SW480 (cell line): ENCODE measurements at regions not wholly inside any gene's neighbourhood (a gene's known extent, or its start where the extent isn't known, plus 50 kb on each side); places are given as distances from the start of the nearest gene placed in this dataset.
"Not testable (repeated sequence)": the region's sequence is repeated elsewhere in the genome, so short reads cannot be mapped to it uniquely, and the experiment has no call there.

Experiments
- DNase-seq: peaks from one replicate; pipeline ENCODE4 v3.0.0-alpha.2; 2016; ENCODE audit warnings: low spot score

DNA sequence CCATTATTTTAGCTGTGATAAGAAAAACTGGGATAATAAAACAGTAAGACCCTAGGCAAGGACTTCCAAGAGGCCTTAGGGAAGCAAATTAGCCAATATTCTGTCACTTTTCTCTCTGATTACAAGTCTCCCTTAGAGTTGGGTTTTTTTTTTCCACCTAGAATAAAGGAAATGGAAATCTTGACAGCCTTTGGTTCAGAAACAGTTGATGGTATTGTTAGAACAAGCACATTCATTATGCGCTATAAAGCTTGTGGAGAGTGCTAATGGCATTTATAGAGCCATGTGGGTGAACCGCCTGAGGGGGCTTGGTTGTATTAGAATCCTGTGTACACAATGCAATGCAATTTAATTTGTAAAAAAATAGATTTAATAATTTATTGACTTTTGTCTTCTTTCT, 88.9 kb upstream of the OGFRL1 start:
- DNase-seq, result no peak

DNA sequence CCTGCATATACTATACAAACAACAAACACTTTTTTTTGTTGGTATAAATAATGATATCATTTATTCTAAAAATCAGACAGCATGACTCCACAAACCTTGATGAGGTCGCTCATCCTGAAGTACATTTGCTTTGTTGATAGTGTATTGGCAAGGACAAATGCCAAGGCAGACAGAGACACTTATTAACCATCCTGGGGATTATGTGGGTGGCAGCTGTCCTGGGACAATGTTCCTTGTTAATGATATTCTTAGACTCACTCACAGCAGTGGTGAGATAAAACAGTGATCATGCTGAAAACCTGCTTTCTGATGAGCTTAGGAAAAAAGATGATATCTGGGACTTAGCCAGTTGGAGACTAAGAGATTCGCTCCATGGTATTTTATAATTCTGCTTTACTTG, 85.4 kb upstream of the OGFRL1 start:
- DNase-seq, result no peak

DNA sequence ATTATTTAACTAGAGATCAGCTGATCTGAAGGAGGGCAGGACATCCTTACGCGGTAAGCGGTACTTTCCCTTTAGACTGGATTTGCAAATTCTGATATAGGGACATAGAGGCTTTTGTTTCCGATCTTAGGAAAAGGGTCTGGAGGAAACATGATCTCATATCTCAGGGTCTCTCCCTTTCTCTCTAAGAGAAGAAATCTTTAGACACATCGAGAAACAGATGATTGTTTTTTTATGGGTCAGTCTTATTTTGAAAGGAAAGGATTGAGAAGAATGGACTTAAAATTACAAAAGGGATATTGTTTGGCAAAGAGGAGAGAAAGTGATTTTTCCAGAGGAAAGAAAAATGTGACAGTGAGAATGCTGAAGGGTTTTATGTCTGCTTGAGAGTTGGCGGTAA, 83.9 kb upstream of the OGFRL1 start:
- DNase-seq, result no peak

DNA sequence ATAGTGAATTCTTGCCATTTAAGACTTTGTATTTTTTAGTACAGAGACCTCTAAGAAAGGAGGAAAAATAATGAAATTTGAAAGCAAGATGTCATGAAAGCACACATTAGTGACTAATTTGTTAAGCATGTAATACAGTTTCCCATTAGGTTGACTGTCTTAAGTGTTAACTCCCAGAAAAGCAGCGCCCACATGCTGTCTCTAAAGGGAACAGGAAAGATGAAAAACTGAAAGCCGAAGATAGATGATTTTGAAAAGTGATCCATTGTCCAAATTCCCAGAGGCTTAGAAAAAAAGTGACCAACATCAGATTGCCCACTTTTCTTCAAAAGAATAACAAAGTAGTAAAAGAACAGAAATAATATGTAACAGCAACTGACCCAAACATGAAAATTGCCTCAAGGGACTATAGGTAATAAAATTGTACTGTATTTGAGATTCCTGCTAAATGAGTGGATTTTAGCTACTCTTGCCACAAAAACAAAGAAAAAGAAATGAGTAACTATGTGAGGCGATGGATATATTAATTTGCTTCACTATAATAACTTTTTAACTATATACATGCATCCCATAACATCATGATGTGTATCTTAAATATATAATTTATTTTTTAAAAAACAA, 83.2 kb upstream of the OGFRL1 start:
- DNase-seq, result no peak

DNA sequence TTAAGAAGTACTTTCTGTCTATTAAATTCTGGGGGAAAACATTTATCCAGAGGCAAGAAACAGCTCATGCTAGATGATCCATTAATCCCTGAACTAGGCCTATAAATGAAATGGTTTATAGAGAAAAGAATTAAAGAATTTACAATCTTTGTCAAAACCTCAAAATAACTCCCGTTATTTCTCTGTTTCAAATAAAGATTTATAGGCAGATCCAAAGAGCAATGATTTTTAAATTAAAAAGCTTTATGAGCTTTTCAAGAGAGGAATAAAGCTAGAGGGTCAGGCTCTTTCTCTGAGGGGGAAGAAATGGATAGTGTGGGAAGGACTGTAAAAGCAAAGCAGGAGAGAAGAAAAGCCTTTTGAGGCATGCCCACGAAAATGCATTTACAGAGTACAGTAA, 82.5 kb upstream of the OGFRL1 start:
- DNase-seq, result no peak

DNA sequence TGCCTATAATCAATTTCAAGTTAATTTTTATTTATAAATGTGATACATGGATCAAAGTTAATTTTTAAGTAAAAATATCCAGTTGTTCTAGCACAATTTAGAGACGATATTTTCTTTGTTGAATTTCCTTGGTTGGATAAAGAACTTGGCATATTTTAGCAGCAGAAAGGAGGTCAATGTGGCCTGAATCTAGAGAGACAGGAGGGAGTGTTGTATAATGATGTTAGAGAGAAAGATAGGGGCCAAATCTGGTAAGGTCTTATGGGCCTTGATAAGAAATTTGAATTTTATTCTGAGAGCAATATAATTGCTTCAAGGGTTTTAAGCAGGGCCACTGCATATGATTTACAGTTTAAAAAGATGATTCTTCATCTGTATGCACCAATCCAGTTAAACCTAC, 79.4 kb upstream of the OGFRL1 start:
- DNase-seq, result no peak

DNA sequence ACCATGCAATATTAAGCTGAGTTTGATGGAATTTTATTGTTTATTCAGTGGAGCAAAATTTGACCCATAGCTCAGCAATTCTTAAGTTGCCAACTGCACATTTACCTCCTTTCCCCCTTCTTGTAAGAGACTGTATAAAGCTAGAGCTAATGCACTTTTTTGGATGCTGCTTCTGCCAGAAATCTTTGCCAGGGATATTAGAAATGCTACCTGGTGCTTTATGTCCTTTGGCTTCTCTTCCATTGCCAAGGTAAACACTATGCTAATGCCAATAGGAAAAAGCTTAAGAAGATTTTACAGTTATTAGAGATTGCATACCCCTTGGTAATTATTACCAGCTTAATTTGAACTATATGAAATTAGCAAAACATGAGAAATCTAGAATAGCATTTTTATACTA, 79.0 kb upstream of the OGFRL1 start:
- no peak for DNase-seq

DNA sequence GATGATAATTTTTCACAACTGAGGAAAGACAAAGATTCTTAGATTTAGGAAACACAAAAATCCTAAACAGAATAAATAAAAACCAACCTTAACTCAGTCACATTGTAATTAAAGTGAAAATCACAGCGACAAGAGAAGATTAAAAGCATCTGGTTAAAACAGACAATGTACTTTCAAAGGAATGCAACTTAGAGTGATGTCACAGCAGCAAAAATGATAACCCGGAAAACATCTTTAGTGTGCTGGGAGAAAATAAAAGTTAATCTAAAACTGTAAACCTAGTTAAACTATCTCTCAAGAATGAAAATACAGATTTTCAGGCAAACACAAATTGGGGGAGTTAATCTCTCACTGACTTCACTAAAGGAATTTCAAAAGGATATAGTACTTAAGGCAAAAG, 76.8 kb upstream of the OGFRL1 start:
- DNase-seq, result no peak

DNA sequence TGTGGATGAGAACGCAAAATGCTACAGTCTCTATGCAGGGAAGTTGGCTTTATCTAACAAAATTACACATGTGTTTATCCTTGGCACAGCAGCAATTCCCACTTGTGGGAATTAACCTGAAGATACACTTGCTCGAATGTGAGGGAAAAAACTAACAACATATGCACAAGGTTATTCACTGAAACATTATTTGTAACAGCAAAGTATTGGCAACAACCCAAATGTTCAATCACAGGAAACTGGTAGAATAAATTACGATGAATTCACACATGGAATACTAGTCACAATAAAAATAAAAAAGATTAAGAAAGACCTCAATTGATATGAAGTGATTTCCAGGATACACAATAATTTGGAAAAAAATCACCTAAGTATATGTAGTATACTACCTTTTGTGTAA, 68.1 kb upstream of the OGFRL1 start:
- DNase-seq, result no peak

DNA sequence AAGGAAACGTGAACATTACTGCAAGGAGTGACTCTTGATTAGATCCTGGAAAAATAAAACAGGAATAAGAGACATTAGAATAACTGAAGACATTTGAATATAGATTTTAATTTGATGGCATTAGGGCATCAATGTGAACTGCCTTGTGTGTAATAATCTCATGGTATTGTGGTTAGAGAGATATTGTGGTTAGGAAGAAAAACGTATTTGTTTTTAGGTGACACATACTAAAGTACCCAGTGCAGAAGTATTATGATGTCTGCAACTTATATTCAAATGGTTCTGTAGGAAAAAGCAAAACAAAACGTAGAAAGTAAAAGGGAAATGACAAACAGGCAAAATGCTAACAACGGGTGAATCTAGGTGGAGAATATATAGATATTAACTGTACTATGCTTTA, 65.9 kb upstream of the OGFRL1 start:
- no peak for DNase-seq

DNA sequence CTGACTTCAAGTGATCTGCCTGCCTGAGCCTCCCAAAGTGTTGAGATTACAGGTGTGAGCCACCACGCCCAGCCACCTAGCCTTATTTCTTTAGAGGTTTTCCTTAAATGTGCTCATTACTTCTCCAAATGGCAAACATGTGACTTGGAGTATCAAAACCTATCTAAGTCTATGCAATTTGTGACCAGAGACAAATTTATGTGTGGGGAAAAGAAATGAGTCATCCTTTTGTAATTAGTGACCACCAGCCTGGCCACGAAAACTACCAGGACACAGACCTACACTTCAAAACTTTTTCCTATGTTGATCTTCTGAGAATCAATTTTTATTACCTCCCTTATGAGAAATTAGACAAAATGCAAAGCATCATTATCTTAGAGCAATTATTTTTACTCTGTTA, 64.6 kb upstream of the OGFRL1 start:
- no peak for DNase-seq

DNA sequence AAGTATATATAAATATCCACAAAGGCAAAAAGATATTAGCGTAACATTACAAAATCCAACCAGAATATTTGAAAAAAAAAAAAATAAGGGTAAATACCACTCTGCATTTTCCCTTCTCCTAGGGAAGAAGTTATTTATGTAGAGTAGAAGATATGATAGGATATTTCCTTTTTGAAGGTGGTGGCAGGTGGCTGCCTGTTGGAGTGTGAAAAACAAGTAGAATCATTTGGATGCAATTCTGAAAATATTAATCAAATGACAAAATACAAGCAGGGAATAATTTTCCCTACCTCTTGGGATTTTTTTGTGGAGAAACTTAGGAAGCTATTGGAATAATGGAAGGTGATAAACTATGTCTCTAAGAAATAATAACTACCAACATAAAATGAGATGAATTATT, 62.5 kb upstream of the OGFRL1 start:
- no peak for DNase-seq

DNA sequence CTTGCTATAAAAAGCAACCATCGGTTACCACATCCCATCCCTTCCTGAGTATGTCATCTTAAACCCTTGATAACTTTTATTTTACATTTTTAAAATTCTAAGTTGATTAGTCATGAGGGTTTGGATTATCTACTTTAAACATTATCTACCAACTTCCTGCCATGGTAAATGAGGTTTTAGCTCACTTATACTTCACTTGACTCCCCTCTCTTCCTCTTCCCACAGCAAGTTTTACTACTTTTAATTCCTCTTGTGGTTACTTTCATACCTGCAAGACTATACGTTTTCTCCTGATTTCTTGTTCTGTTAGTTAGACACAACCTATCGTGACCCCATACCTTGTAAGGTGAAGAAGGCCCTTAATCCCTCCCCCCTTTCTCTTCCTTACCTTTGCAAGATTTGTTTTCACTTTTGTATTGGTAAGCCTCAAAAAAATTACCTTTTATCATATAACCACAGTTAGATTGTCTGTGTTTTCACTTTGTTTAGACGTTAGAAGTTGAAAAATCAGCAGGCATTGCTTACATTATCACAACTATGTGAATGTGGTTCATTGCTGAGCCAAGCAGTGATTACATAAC, 60.1 kb upstream of the OGFRL1 start:
- DNase-seq, result peak; percentile 13

DNA sequence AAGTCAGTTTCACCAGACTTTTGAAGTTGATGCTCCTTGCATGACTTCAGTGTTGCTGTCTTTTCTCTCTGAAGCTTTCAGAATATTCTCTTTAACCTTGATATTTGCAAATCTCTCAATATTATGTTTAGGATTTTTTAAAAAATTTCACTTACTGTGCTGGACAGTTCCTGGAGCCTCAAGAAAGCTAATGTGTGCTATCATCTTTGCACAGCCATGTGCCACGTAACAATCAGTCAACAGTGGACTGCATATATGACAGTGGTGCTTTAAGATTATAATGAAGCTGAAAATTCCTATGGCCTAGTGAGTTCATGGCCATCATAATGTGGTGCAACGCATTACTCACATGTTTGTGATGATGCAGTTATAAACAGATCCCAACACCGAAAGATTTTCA, 59.1 kb upstream of the OGFRL1 start:
- no peak for DNase-seq

DNA sequence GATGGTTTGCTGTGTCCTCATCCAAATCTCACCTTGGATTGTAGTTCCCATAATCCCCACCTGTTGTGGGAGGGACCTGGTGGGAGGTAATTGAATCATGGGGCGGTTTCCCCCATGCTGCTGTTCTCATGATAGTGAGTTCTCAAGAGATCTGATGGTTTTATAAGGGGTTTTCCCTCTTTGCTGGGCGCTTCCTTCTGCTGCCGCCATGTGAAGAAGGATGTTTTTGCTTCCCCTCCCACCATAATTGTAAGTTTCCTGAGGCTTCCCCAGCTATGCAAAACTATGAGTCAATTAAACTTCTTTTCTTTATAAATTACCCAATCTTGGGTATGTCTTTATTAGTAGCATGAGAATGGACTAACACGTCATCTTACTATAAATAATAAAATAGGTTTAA, 55.7 kb upstream of the OGFRL1 start:
- not testable (repeated sequence) for DNase-seq

DNA sequence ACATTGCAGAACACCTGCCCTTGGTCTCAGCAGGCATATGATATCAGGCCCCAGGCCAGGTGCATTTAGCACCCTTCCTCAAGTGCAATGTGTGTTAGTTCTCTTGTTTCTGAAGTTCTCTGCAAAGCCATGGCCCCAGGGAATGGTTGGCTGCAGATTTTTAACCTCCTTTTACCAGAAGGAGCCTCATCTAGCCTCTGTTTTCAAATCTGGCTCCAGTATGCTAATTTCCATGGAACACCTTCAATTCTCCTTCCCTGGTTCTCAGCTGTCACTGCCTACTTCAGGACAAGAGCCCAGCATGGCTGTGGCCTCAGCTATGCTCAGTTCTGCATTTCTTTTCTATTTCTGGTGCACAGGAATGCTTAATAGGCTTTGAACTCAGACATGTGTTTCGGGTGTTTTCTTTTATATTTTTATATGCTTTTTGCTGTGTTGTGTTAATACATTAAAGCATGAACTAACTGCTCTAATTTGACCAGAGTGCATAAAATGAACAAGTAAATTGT, 51.6 kb upstream of the OGFRL1 start:
- no peak for DNase-seq

DNA sequence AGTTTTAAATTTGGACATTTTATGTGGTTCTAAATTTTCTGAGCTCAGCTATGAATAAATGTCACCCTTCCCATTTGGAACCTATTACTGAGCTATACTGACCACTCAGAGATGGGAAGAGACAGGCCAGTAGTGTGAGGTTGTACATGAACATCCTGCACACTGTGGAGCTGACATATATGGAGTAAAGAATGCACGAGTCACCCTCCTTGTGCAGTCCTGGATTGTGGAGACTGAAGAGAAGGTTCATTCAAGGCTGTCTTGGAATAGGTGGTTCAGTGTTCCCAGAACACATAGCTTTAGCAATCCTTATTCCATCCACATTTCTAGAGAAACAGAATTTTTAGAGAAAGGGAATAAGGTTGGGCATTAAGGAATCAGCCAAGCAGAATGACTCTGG, 50.3 kb upstream of the OGFRL1 start:
- DNase-seq, result no peak
